Left hindlimb (tissue), 1 donor: ENCODE measurements at regions not wholly inside any gene's neighbourhood (a gene's known extent, or its start where the extent isn't known, plus 50 kb on each side); places are given as distances from the start of the nearest gene placed in this dataset.

Experiments
- DNase-seq: peaks from one replicate; pipeline ENCODE4 v3.0.0-alpha.2; 2018

DNA sequence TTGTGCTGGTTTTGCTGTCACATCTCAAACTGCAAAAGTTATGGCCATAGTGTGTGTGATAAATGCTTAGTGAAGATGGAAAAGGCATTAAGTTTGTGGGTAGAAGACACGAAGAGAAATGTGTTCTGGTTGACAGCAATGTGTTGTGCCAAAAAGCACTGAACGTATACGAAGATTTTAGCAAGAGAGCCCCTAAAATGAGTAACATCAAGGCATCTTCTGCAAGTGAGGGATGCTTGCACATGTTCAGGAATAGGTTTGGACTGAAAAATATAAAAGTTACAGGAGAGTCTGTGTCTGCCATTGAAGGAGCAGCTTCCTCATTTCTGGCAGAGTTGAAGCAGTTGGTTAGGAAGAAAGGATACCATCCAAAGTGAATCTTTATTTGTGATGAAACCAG lies 167.1 kb downstream of the ADAMTS15 start:
- no peak for DNase-seq

DNA sequence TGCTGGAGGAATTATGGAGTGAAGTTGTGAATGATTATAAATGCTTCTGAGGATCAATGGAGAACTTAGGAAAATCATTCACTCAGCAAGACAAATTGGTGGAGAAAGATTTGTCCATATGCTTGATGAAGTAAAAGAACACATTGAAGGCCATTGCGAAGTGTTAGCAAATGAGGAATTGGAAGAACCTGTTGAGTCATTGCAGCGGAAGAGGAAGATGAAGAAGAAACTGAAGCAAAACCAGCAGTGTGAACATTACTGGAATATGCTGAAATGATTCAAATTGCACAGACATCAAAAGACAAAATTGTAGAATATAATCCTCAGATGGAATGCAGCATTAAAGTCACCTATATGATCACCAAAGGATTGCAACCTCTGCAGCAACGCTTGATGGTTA lies 168.1 kb downstream of the ADAMTS15 start:
- DNase-seq = no peak

DNA sequence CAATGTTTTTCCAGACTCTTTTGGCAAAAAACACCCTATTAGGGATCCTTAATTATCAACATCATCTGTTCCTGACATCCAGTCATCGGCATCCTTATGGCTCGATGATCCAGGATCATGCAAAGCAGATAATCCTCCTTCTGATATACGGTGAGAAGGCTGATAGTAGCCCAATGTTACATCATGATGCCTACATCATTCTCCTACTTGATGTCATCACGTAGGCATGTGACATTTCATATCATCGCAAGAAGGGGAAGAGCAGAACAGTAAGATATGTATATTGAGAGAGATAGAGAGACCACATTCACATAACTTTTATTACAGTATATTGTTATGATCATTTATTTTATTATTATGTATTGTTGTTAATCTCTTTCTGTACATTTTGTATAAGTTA lies 168.6 kb downstream of the ADAMTS15 start:
- DNase-seq = no peak

DNA sequence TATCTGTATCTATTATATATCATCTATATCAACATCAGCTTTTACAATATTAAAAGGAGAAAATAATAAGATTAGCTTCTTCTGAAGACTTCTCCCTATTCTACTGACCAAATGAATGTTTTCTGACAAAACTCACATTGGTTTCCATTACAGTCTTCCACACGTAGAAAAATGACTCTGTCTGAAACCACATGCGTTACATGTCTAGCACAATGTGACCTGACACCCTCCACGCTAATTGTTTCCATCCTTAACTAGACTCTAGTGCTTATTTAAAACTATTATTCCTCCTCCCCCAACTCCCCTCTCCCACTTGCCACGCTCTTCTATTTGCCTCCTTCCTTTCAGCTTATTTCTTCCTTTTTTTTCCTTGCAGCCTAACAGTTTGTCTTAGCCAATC lies 172.1 kb downstream of the ADAMTS15 start:
- no peak for DNase-seq

DNA sequence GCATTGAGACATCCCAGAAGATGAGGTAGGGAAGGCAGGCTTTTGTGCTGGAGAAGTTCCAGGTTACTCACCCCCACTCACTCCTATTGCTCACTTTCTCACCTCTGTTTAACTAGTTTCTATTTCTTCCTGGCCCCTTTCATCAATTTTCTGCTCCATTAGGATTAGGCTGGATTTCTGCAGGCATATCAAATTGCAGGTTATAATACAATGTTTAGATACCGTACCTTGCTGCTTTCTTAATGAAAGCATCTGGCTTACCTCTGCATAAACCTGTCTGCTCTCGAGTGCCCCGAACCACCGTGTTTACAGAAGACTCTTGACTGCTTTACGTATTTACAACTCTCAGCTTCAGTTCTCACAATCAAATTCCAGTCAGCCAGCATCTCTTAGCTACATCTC lies 173.7 kb downstream of the ADAMTS15 start:
- no peak for DNase-seq

DNA sequence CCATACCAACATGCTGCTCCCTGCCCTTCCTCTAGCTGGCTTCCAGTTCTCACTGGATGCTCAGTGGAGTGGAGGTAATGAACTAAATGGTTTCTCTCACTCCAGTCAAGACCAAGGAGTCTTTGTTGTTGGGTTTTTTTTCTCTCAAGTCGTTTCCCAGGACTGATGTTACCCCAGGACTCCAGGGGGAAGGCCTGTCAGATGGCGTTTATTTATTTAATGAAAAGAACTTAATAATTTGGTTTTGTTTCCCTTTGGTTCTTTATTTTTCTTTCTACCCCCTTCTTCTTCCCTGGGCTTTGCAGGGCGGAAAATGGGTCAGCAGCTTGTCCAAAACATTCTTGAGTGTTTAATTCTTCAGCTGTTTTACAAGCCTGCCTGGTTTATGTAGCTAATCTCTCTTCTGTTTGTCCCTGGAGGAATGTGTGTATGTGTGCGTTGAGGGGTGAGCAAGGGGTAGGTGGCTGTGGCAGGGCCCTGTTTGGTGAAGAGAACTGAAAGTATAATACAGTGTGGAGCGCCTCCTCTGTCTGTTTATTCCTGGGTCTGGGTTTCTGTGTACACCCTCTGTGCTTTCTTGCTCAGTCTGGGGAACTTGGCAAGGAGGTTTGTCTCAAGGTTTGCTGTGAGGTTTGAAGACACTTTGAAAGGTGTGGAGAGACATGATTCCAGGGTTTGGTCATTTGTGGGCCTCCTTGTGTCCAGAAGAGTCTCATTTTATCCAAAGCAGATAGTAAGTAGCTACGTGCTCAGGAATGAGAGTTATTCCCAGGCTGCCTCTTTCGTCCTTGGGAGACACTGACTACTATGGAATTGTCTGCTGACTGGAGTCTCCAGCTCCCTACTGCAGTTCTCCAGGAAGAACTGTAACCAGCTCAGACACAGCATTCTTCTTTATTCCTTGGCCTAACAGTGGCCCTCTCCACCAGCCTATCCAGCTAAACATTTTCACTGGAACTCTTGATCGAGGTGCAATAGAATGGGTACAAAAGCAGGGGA lies 175.5 kb downstream of the ADAMTS15 start:
- no peak for DNase-seq

DNA sequence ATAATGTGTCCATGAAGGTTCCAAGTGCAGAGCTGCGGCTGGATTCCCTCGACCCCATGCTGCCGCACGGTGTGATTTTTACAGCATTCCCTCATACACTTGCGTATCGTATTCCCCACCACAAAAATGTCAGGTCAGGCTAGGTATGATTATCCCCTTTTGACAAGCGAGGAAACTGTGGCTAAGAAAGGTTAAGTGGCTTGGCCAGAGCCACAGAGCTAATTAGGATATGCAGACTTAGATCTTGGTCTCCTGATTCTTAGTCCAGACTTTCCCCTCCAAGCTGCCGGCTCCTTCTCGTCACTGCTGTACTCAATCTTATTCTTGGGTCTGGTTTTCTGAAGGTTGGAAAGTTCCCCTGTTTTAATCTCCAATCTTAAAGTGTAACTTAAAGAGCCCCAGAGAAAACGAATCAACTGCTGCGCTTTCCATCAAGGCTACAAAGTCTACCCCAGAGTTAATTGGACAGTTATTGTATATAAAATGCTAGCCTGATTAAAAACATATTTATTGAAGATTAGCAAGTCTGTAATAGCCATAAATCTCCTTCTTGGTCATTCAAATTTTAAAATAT lies 176.6 kb downstream of the ADAMTS15 start:
- DNase-seq = no peak

DNA sequence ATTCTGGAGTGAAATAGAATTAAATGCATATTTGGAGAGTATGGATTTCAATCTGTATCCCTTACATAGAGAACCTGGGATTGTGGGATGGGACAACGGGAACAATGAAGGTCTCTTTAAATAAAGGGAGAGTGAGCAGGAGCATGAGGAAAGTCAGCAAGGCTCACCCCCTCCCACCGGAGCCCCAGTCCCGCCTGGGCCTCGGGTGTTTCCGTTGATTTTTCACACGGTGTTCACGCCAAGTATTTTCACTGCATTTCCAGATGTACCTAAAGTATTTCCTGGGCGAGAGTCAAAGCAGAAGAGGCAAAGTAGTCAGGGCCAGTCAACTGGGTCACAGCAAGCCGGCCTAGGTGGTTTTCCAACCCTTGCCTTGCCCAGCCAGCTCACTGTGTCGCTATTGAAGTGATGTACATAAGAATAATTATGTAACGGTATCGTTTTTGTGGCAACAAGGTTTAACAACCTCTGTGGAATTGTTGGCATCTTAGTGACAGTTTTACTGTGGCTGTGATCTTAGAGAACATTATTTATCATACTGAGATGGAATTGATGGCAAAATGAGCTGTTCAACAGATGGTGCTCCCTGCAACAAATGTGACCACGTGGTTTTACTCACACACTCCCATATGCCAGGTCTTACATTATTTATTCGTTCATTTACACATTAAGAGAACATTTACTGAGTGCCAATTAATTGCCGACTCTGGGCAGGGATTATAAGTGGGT lies 177.3 kb downstream of the ADAMTS15 start:
- no peak for DNase-seq

DNA sequence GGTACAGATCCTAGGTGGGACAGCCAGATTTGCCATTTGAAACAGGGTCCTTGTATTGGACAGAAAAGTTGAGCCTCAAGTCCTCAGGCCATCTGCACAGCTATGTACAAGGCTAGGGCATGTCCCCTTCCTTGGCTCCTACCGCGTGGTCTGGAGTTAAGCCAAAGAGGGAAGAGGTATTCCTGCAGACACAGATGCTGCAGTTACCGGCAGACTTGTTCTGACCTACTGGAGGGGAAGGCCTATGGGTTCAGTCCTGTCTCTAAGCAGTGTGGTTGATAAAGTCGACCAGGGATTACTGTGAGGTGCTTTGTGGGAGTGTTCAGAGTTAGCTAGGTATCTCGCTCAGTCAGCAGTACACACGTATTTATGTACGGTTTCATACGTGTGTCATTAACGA lies 180.6 kb downstream of the ADAMTS15 start:
- DNase-seq = no peak

DNA sequence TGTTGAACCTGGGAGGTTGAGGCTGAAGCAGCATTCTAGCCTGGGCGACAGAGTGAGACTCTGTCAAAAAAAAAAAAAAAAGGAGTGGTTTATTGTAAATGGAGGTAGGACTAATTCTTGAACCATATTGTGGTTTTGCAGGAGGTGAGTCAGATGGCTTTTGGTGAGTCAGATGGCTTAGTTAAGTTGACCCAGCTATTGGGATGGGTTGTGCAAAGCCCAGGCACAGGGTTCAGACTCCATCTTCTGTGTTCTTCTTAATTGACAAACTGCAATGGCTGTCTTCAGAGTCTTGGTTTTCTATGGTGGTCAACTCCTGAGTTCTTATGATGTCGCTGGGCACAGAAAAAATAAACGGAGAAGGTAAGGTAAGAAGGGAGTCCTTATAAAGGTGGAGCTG lies 182.7 kb downstream of the ADAMTS15 start:
- DNase-seq = no peak

DNA sequence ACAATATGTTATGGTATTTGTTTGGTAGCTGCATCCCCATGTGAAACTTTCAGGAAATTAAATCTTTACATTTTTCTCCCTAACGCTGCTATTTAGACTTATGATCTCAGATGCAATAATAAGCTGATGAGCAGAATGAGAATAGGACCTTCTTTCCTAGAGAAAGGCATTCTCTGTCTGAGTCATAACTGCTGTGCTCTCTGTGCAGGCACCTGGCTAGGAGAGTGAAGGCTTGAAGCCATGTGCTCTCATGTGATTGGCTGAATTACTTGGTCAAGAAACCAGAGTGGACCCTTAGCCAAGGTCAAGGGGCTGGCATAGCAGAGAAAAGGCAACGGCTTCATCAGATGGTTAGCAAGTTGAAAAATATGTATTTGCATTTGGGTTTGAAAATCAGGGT lies 185.0 kb downstream of the ADAMTS15 start:
- DNase-seq = no peak

DNA sequence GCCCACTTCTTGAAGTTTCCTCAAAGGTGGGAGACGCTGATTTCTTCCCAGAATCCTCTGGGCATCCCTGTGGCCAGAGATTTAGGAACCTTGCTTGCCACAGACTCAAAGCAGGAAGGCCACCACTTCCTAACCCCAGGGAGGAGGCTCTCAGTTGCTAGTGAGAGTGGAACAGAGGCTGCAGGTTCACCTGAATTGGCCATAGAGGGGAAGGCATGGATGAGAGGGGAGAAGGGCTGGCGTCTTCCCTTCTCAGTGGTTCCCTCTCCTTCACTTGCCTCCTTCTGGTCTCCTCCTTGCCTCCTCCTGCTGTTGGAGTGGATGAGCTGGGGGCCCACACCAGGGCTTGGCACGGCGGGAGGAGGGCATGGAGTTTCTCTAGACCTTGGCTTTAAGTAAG lies 185.7 kb downstream of the ADAMTS15 start:
- DNase-seq = no peak

DNA sequence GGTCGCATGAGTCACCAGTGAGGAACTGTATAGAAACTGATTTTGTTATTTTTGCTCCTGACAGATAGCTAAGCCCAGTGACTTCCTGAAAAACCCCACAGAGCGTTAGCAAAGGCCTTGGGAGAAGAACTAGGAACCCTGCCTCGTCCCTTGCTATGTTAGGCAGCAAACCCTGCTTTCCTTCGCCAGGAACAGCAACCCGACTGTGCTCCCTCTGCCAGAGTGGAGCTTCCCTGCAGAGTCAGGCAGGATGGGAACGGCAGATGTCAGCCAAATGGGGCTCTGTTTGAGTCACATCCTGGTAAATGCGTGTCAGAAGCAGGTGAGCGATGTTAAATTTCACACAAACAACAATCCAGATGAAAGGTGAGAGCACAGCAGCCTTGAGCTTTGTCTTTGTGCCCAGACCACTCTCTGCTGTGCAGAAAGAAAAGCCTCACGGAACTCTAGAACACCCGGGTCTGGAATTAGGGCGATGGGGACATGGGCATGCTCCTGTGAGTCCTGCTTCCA lies 186.6 kb downstream of the ADAMTS15 start:
- no peak for DNase-seq

DNA sequence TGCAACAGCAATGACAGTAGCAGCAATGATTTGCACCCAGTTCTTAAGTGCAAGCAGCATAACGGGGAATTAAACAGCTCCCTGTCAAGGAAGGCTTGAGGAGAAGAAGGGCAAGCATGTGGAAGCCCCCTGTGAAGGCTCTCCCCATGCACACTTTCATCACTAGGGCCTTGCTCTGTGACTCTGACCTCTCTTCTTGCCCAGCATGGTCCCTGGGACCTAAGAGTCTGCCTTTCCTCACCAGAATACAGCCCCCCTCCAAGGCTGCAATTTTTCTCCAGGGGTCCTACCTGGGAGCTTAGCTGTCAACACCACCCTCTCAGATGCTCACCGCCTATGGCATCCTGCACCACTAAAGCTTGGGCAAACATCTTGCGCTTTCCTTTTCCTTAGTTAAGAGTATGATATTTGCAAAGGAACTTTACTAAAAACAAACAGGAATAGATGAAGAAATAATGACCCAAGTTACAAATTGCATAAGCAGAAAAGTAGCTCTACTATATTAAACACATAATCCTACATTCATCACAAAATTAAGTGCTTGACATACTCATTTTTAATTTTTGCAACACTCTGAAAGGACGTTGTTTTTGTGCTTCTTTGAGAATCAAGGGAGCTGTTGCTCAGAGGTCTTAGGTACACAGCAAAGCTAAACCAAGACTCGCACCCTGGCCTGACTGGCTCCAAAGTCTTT lies 187.6 kb downstream of the ADAMTS15 start:
- no peak for DNase-seq

DNA sequence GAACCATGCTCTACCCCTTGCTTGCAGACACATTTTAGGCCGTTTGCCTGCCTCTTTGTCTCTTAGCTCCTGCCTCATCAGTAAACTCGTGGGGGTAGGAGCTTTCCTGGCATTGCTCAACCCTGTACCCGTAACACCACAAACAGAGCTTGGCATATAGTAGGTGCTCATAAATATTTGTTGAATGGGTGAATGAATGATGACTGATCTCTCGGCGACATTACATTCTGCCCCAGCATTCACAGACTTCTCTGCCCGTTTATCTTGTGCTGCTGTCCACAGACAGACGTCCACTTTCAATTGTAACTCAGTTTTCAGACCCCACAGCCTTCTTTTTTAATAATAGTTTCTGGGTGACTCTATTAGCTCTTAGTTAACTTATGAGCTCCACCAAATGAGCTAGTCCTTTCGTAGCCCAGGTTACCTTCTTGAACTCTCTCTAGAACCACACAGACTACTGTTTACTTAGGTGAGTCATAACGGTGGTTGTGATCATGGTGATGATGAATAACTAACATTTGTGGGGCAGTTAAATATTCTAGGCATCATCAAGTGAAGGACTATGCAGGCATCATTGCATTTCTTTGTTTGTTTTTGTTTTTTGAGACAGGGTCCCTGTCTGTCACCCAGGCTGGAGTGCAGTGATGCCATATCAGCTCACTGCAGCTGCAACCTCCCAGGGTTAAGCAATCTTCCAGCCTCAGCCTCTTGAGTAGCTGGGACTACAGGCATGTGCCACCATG lies 188.4 kb downstream of the ADAMTS15 start:
- DNase-seq = no peak

DNA sequence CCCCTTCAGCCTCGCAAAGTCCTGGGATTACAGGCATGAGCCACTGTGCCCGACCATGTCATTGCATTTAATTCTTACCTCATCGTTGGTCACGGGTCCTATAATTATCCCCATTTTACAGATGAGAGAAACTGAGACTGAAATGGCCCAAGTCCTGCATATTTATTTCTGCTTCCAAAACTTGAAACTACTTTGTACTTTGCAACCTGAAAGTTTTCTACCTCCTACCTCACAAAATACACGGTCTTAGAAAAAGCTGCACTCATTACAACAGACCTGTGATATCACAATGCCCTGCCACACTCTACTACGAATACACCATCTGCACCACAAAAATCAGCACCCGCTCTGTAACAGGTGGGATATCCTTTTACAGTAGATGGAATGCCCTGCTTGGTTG lies 189.1 kb downstream of the ADAMTS15 start:
- DNase-seq = no peak

DNA sequence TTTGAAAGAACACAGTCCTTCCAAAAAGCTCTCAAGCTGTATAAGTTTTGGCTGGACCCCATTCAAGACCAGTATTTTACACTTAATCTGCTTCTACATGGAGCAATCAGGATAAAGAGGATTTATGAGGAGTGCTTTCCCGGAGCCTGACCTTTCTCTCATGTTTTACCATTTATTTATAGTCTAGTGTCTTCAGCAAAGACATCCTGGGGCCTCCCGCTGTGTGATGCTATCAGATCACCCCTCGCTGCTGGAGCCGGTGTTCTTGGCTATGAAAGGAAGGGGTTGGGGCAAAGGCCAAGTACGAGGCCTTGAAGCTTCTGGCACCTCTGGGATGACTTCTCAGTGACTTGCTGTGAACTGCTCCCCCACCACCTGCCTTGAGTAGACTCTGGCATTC lies 189.6 kb downstream of the ADAMTS15 start:
- DNase-seq = no peak

DNA sequence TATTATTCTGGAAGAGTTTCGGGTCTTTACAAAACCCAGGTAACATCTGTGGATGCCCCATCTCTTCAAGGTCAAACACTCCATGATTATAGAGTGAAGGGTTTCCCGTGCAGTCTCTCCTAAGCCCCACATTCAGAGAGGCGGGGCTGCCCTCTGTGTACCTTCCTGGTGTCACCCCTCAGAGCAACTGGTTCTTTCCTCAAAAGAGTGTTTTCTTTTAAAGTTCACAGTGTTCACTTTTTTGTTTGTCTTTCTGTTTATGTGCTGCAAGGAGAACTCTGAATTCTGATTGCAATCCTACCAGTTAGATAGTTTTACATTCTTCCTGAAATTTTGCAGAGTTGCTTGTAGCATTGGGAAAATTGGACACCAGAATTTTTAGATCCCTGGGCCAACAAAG lies 190.2 kb downstream of the ADAMTS15 start:
- no peak for DNase-seq

DNA sequence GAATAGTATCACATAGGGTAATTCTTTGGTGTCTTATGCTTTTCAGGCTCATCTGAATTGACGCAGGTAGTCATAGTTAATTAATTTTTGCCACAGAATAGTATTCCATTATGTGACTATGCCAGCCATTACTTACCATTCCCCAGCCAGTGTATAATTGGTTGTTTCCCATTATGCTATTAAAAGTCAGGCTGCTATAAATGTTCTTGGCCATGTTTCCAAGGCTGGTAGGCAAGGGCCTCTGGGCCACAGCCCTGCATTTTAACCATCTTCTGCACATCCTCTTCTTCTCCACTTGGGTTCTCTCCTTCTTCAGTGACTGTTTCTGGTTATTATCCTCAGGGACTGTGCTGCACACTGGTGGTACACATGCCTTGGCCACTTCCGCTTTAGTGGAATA lies 190.9 kb downstream of the ADAMTS15 start:
- no peak for DNase-seq

DNA sequence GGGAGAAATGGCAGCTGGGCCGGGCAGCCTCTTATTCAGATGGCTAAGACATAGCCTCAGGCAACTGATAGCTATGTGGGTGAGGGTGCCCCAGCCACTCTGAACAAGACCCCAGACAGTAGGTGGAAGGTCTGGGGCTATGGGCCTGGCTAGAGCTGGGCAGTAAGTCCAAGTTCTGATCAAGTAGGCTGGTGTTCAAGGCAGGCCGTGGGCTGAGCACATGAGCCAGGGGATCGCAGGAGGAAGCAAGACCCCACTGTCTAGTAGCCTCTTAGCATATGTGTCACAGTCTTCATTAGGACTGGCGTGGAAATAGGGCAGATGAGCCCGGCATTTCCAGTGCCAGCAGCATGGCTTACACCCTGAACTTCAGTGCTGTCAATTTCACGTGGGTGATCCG lies 192.1 kb downstream of the ADAMTS15 start:
- no peak for DNase-seq

DNA sequence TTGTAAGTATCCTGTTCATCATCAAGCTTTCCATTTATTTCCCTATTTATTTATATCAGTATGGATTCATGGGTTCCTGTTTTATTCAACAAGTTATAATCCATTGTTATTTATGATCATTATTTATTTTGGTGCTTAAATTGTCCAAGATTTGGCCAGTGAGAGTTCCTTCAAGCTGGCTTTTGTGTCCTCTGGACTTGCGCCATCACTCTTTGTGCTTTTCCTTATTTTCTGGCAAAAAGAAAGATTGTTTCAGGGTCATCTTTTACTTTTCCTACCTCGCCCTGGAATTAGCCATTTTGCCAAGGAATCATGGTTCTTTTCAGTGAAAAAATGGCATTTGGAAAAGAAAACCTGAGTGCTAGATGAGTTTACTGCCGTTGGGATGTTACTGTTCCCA lies 193.4 kb downstream of the ADAMTS15 start:
- no peak for DNase-seq

DNA sequence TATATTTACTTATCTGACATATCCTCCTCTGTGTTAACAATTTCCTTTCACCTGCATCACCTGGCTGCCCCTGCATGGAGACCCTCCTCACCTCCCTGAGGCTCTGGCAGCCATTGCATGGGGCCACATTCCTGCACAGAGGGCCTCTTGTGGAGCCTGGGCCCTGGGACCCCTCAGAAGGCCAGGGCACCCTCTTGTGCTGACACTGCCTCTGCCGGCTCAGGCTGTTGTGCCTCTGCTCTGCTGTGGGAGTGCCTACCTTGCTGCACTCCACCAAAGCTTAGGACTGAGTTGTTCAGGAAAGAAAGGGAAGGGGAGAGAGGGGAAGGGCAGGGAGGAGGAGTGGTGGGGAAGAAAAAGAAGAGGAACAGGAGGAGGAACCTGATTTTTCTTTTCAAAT lies 194.5 kb downstream of the ADAMTS15 start:
- no peak for DNase-seq
